Stimulated activated naive CD4-positive, alpha-beta T cell (primary cell): ENCODE measurements at regions not wholly inside any gene's neighbourhood (a gene's known extent, or its start where the extent isn't known, plus 50 kb on each side); places are given as distances from the start of the nearest gene placed in this dataset.
"Not testable (repeated sequence)": the region's sequence is repeated elsewhere in the genome, so short reads cannot be mapped to it uniquely, and the experiment has no call there.

Source experiments
- DNase-seq, 6 experiments: peaks; one replicate each; lab custom pipeline; 2025; lab: John Stamatoyannopoulos, UW

GRCh38 chr2:181737302-181737701 is 57.0 kb upstream of the NEUROD1 start:
- not testable (repeated sequence) for DNase-seq

GRCh38 chr2:181738074-181738473 is 57.8 kb upstream of the NEUROD1 start:
- DNase-seq = no peak

DNA sequence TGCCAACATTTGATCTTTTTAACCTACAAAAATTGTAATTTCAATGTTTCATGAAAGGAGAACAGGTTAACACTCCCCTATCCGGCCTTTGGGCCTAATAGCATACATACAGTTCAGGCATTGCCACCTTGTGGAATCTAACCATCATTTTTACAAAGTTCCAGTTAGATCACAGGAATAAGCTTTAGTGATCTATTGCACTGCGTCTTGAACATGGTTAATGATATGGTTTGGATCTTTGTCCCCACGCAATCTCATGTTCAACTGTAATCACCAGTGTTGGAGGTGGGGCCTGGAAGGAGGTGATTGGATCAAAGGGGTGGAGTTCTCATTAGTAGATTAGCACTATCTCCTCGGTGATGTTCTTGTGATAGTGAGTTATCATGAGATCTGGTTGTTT is 58.2 kb upstream of the NEUROD1 start:
- DNase-seq = no peak

GRCh38 chr2:181741756-181742155 is 61.4 kb upstream of the NEUROD1 start:
- no peak for DNase-seq

GRCh38 chr2:181742361-181742760 is 62.0 kb upstream of the NEUROD1 start:
- DNase-seq = no peak

DNA sequence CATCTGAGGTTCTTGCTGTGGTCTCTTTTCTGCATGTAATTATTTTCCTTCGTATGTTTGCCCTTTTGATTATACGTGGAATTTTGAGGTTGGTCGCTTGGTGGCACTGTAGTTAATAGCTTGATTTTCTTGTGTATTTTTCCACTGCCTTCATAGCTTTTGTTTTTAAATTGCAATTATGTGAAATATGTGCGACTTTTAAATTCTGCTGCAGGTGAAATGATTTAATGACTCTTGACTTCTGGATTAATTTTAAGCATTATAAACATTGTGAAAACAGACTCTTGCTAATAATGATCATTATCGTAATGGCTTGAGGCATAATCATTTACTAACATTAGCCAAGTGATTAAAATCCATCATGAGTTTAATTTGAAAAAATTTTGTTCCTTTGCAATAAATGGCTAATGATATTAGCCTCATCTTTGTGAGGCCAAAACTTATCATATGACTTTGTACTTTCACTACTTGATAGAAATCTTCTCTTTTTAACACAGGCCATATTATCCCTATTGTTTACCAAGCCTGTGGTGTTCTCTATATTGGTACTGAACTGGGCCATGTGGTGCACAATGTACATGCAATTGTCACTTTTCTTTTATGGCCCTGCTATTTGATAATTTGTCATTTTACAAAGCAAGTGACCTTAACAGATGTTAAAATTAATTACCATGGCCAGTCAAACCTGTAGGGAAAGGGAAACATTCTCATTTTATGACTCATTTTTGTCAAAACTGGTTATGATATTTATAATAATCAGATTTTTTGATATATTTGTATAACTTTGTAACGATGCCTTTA is 62.8 kb upstream of the NEUROD1 start:
- DNase-seq = peak in 2 of 6 experiments; percentile 10 to 38

- no peak for DNase-seq
Observed at GRCh38 chr2:181743723-181744031, 63.4 kb upstream of the NEUROD1 start.

DNA sequence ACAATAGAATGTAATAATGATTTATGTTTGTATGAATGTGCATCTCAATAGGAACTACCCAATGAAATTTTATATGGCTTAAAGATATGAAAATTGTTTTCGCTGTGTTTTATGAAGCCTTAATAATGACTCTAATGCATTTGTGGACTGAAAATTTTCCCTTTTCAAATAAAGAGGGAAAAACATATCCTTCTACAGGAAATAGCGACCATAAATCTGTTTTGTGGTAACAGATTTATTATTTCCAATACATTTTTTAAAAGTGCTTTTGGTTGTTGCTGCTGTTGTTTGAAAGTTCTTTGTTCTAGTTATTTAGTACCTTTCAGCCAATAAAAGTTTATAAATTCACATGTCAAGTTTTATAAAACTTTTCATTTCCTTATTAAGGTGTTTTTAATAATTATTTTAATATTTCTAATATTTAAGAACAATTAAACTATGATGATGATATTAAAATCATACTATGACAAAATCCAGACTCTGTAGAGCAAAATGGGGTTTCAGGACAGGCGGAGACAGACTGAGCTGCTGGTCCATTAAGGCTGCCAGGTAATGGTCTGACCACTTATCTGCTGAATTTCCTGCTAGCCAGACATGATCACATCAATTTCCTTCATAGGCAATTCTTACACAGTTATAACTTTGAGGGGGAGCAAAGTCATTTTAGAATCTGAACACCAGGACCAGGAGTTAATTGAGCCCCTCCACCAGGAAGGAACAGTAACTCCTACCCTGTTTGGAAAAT is 65.7 kb upstream of the NEUROD1 start:
- no peak for DNase-seq

DNA sequence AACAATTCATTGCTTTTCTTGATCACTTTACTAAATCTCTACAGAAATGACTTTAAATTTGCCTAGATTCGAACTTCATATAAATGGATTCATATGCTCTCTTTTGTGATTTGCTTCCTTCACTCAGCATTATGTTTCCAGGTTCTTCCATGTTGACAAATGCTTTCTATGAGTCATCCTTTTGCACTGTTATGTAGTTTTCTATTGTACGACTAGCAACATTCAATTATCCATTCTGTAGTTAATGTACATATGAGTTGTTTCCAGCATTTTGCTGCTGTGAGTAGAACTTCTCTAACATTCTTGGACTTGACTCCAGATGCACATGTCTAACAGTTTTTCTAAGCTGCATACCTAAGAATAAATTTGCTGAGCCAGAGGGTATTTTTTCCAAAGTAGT is 66.5 kb upstream of the NEUROD1 start:
- no peak for DNase-seq

DNA sequence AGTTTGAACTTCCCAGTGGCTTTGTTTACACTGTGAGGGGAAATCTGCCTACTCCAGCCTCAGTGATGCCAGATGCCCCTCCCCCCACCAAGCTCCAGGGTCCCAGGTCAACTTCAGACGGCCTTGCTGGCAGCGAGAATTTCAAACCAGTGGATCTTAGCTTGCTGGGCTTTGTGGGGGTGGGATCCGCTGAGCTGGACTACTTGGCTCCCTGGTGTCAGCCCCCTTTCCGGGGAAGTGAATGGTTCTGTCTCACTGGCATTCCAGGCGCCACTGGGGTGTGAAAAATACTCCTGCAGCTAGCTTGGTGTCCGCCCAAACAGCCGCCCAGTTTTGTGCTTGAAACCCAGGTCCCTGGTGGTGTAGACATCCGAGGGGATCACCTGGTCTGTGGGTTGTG is 70.0 kb upstream of the NEUROD1 start:
- no peak for DNase-seq

- DNase-seq = no peak
Observed at GRCh38 chr2:181751266-181752030, 71.1 kb upstream of the NEUROD1 start.

DNA sequence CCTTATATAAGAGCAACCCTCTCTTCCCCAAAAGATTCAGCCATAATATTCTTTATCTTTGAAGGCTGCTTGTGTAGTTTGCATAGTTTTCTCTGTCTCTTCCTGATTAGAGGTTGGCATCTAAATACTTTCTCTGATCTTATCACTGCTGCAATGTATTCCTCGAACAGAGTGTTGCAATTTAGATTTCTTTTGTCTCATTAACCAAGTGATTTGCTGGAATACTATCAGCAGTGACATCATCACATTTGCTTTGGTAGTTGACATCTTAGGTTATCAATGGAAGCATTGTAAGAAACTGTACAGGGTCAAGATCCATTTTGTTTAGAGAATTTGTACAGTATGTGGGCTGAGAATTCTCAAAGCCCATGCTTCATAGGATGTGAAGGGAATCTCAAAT is 72.0 kb upstream of the NEUROD1 start:
- no peak for DNase-seq

DNA sequence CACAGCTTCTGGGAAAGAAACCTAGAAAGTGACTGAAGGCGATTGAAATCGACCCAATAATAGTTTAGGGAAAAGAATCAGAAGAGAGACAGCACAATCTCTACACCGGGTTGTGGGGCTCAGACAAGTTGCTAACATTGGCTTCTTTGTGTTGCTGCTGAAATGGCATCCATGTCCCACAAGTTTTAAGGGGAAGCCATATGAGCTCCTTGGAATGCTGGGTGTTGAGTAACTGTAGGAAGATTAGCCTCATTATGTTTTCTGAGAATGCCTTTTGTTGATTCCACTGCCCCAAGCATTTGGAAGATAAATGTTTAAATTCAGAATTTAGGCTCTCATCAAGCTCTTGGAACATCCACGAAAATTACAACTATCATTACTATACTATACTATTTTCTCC is 73.4 kb upstream of the NEUROD1 start:
- no peak for DNase-seq

- DNase-seq = no peak
Observed at GRCh38 chr2:181754105-181754504, 73.8 kb upstream of the NEUROD1 start.

DNA sequence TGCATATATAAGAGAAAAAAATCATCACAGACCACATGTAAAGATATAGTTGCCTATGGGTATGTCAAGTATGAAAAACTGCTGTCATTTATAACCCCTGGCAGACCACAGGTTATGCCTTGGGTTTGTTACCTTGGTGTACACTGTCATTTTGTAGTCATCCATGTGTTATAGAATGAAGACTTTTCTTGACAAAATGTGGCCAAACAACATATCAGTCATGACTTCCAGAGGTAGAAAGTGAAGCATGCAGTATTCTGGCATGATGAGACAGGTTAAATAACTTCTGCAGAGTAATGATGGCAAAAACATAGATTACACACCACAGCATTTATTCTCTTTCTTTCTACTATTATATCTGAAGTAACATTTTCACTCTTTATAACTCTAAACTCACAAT is 74.9 kb upstream of the NEUROD1 start:
- DNase-seq = no peak

GRCh38 chr2:181760521-181760920 is 80.2 kb upstream of the NEUROD1 start:
- DNase-seq = no peak

DNA sequence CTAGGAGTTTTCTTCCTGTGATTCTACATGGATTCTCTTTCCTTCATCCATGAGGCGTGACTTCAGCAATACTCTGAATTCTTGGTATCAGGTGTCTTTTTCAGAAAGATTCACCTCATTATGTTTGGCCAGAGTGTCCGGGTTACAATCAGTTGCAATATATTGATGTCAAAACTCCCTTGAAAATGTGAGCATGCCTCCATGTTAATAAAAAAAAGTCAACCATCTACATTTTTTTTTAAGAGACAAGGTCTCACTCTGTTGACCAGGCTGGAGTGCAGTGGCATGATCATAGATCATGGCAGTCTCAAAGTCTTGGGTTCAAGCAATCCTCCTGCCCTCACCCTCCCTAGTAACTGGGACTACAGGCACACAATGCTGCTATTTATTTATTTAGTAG is 80.9 kb upstream of the NEUROD1 start:
- DNase-seq = no peak

- DNase-seq = no peak
Observed at GRCh38 chr2:181762000-181762399, 81.7 kb upstream of the NEUROD1 start.

DNA sequence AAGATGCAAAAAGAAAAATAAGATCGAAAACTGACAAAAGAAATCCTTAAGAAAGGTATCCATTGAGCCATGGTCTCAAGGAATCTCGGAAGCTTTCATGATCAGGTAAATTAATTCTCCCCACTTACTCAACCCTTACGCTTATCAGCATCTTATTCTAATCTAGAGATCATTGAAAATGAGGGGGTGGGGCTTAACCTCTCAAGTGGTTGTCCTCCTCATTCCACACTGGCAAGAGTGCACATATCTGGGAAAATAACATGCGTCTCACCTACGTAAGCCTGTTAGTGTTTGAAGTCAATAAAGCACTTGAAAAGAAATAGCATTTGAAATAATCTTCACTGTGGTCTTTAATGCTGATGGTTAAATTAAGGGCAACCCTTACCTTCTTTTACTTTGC is 82.5 kb upstream of the NEUROD1 start:
- no peak for DNase-seq

DNA sequence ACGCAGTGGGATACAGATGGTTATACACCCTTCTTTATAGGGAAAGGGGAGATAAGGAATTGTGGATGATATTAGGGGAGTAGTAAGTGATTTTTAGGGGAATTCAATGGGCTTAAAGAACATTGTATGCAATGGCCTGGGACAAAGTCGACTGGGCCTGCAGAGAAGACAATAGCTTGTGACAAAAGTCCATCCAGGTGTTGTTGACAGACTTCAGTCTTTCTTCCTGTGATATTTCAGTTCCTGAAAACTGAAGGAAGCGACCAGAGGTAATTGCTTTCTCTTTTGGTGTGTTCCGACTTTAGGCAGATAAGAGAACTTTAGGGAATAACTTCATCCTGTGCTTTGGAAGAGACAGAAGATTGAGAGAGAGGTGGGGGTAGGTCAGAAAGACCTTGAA is 83.1 kb upstream of the NEUROD1 start:
- no peak for DNase-seq

GRCh38 chr2:181764095-181764963 is 84.0 kb upstream of the NEUROD1 start:
- no peak for DNase-seq

DNA sequence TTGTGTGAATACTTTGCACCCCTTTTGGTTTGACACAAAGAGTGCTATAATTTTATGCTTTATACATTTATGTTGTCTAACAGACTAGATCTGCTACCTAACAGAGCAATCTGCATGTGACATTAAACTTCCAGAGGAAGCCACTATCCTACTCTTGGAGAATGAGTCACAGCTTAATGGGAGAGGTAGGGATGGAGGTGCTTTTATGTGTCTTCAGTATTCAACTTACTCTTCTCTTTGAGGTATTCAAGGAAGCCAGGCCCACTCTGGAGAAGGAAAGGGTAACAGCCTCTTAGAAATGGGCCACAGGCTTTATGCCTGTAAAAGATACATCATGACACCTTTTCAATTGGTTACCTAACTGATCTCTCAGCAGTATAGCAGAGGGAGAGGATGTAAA is 85.8 kb upstream of the NEUROD1 start:
- DNase-seq = no peak
